ENCODE measurements at regions not wholly inside any gene's neighbourhood (a gene's known extent, or its start where the extent isn't known, plus 50 kb on each side); places are given as distances from the start of the nearest gene placed in this dataset.

GRCh38 chr3:72368331-72368975 is 479.8 kb downstream of the SHQ1 start:
- DNase-seq (ENCODE audit: low read depth): no peak
- H3K4me3 ChIP-seq (ENCODE audit: low read depth, low read length): no peak overlapping the region
- no peak for TF ChIP-seq MYC (IDR thresholded peaks at IDR 0.05; ENCODE audit: low read depth, low read length)

- no peak overlapping the region for H3K4me3 ChIP-seq (ENCODE audit: low read depth, low read length)
- no peak for TF ChIP-seq POLR2A (IDR thresholded peaks at IDR 0.05; ENCODE audit: extremely low read depth, insufficient read length)
- no peak for TF ChIP-seq MYC (IDR thresholded peaks at IDR 0.05; ENCODE audit: low read depth, low read length)
- TF ChIP-seq, protein P1, sequence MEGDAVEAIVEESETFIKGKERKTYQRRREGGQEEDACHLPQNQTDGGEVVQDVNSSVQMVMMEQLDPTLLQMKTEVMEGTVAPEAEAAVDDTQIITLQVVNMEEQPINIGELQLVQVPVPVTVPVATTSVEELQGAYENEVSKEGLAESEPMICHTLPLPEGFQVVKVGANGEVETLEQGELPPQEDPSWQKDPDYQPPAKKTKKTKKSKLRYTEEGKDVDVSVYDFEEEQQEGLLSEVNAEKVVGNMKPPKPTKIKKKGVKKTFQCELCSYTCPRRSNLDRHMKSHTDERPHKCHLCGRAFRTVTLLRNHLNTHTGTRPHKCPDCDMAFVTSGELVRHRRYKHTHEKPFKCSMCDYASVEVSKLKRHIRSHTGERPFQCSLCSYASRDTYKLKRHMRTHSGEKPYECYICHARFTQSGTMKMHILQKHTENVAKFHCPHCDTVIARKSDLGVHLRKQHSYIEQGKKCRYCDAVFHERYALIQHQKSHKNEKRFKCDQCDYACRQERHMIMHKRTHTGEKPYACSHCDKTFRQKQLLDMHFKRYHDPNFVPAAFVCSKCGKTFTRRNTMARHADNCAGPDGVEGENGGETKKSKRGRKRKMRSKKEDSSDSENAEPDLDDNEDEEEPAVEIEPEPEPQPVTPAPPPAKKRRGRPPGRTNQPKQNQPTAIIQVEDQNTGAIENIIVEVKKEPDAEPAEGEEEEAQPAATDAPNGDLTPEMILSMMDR (IDR thresholded peaks at IDR 0.05; ENCODE audit: low read depth, low read length): no peak
- DNase-seq (ENCODE audit: low read depth): no peak
These were observed 486.3 kb downstream of the SHQ1 start for GRCh38 chr3:72361990-72362389.

DNA sequence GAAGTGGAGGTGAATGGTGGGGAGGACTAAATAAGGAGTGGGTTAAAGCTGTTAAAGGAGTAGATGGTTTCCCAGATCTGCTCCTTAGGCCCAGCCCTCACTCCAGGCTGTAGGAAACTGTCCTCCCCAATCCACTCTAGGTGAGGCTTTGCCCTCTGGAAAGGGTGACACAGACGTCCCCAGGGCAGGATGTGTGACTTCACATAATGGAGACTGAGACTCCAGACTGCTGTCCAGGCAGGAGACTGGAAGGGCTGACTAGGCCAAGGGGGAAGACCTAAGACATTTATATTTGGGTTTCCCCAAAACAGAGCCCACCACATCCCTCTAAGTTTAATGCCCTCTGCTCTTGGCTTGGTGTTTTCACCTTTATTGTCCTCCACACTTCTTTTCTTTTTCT is 488.5 kb downstream of the SHQ1 start:
- no peak overlapping the region for H3K4me3 ChIP-seq (ENCODE audit: low read depth, low read length)
- no peak for DNase-seq (ENCODE audit: low read depth)
- TF ChIP-seq POLR2A (IDR thresholded peaks at IDR 0.05; ENCODE audit: extremely low read depth, insufficient read length) (no peak), MAX (IDR thresholded peaks at IDR 0.05; ENCODE audit: low read depth, low read length) (no peak), MYC (IDR thresholded peaks at IDR 0.05; ENCODE audit: low read depth, low read length) (no peak)
- TF ChIP-seq, protein P1 (IDR thresholded peaks at IDR 0.05; ENCODE audit: low read depth, low read length): no peak

DNA sequence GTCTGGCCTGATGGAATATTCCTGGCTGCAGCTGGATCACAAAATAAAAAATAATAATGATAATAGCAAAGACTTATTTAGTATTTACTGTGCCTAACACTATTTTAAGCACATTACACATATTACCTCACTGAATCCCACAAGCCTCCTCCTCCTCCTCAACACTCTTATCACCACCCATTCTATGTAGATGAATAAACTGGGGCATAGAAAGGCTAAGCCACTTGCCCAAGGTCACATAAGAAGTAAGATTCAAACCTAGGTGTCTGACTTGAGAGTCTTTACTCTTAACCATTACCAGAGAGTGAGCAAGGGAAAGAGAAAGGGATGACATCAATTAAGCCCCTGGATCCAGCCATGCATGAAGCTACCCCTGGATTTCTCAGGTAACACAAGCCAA is 493.1 kb downstream of the SHQ1 start:
- no peak for DNase-seq (ENCODE audit: low read depth)
- no peak overlapping the region for H3K4me3 ChIP-seq (ENCODE audit: low read depth, low read length)
- TF ChIP-seq, protein P1 (IDR thresholded peaks at IDR 0.05; ENCODE audit: low read depth, low read length): no peak
- no peak for TF ChIP-seq POLR2A (IDR thresholded peaks at IDR 0.05; ENCODE audit: extremely low read depth, insufficient read length)
- TF ChIP-seq MYC (IDR thresholded peaks at IDR 0.05; ENCODE audit: low read depth, low read length): no peak
- no peak for TF ChIP-seq MAX (IDR thresholded peaks at IDR 0.05; ENCODE audit: low read depth, low read length)

DNA sequence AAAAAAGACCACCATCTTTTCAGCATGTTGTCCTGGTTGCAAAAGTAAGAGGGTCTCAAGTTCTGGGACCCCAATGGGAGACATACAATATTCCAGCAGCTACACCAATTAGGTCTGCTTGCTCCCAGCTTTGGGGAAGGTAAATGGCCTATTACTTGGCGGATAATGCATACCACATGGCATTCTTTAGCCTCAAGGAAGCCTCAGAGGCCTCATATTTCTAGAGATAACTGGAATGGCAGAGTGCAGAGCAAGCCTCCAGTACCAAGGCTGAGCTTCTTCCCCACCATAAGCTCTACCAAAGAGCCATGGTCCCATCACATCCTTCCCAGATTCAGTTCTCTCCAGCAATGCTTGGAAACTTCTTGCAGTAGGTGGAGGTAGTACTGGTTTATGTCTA is 493.8 kb downstream of the SHQ1 start:
- no peak for TF ChIP-seq MYC (IDR thresholded peaks at IDR 0.05; ENCODE audit: low read depth, low read length)
- no peak for TF ChIP-seq POLR2A (IDR thresholded peaks at IDR 0.05; ENCODE audit: extremely low read depth, insufficient read length)
- TF ChIP-seq MAX (IDR thresholded peaks at IDR 0.05; ENCODE audit: low read depth, low read length): no peak
- TF ChIP-seq, protein P1 (IDR thresholded peaks at IDR 0.05; ENCODE audit: low read depth, low read length): no peak
- H3K4me3 ChIP-seq (ENCODE audit: low read depth, low read length): no peak overlapping the region
- no peak for DNase-seq (ENCODE audit: low read depth)

DNA sequence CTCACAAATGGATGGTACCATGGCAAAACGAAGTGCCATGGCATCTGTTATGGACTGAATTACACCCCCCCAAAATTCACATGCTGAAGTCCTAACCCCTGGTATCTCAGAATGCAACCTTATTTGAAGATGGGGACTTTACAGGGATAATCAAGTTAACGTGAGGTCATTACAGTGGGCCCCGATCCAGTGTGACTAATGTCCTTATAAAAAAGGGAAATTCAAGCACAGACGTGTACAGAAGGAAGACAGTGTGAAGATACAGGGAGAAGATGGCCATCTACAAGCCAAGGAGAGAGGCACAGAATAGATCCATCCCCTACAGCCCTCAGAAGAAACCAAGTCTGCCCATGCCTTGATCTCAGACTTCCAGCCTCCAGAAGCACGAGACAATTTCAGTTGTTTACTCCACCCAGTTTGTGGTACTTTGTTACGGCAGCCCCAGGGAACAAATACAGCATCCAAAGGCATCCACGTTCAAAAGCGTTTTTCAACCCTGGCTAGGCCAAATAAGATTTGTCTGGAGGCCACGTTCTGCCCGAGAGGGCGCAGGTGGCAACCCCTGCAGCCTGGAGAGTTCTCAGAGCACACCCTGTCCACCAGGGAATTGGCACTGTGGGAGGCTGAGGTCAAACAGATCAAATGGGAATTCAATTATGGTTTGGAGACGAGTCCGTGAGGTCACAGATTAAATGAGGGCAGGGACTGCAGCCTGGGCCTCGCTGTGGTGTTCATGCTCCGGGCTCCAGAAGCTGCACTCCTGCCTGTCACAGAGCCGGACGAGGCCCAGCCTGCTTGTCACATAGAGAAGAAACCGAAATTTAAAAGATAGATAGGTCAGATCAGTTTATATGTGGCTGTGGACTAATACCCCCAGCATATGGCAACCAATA is 494.8 kb downstream of the SHQ1 start:
- no peak overlapping the region for H3K4me3 ChIP-seq (ENCODE audit: low read depth, low read length)
- TF ChIP-seq, protein P1 (IDR thresholded peaks at IDR 0.05; ENCODE audit: low read depth, low read length): no peak
- no peak for TF ChIP-seq MAX (IDR thresholded peaks at IDR 0.05; ENCODE audit: low read depth, low read length)
- no peak for TF ChIP-seq MYC (IDR thresholded peaks at IDR 0.05; ENCODE audit: low read depth, low read length)
- TF ChIP-seq POLR2A (IDR thresholded peaks at IDR 0.05; ENCODE audit: extremely low read depth, insufficient read length): no peak
- DNase-seq (ENCODE audit: low read depth): no peak
